ENCODE measurements at regions not wholly inside any gene's neighbourhood (a gene's known extent, or its start where the extent isn't known, plus 50 kb on each side); places are given as distances from the start of the nearest gene placed in this dataset.

GRCh38 chr5:110339399-110339798 lies 387.1 kb downstream of the TMEM232 start:
- TF ChIP-seq, protein P1, sequence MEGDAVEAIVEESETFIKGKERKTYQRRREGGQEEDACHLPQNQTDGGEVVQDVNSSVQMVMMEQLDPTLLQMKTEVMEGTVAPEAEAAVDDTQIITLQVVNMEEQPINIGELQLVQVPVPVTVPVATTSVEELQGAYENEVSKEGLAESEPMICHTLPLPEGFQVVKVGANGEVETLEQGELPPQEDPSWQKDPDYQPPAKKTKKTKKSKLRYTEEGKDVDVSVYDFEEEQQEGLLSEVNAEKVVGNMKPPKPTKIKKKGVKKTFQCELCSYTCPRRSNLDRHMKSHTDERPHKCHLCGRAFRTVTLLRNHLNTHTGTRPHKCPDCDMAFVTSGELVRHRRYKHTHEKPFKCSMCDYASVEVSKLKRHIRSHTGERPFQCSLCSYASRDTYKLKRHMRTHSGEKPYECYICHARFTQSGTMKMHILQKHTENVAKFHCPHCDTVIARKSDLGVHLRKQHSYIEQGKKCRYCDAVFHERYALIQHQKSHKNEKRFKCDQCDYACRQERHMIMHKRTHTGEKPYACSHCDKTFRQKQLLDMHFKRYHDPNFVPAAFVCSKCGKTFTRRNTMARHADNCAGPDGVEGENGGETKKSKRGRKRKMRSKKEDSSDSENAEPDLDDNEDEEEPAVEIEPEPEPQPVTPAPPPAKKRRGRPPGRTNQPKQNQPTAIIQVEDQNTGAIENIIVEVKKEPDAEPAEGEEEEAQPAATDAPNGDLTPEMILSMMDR (IDR thresholded peaks at IDR 0.05) = no peak
- TF ChIP-seq EP300 (IDR thresholded peaks at IDR 0.05) = no peak
- TF ChIP-seq POLR2A (IDR thresholded peaks at IDR 0.05) = no peak
- TF ChIP-seq POLR2AphosphoS5 (IDR thresholded peaks at IDR 0.05) = no peak
